ENCODE measurements at regions not wholly inside any gene's neighbourhood (a gene's known extent, or its start where the extent isn't known, plus 50 kb on each side); places are given as distances from the start of the nearest gene placed in this dataset.

DNA sequence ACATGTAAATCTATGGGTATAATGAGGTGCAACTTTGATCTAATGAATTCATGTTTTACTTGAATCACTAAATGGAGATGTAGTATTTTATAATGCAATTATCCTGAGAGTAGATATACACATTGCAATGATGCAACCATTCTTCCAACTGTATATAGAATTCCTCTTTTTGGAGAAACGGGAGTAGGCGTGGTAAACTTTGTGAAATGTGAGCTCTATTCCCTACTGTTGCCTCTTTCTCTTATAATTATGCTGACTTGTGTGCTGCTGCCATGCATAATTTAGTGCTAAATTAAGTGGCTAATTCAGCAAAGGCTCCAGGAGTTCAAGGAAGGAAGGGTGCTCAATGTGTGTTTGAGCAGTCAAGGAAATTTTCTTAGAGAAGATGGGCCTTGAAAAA lies 116.6 kb upstream of the SLC35B3 start:
- Histone ChIP-seq H3K4me3 (replicated peaks in 1 of 2; ENCODE audit: low read depth in 1 of 2, low read length in 2 of 2) (no peak overlapping the region), H3K9me2 (ENCODE audit: insufficient read depth) (no peaks in the 10 kb centered on the region), H3K27me3 (ENCODE audit: insufficient read depth, low read length) (no peaks in the 10 kb centered on the region), H4K20me1 (ENCODE audit: insufficient read depth) (no peaks in the 10 kb centered on the region), H3K9ac (ENCODE audit: low read length) (no peak overlapping the region), H3K4me2 (ENCODE audit: low read length) (no peak overlapping the region), H3K79me2 (ENCODE audit: insufficient read depth, low read length) (no peaks in the 10 kb centered on the region), H3K4me1 (ENCODE audit: control insufficient read depth in 1 of 2, insufficient read depth in 2 of 2, low read length in 2 of 2) (peaks cover 0 to 6% of the 10 kb centered on the region in 2 experiments; a peak in 1 of 4 replicates), H2AFZ (ENCODE audit: low read depth, low read length, poor library complexity, severe bottlenecking) (no peak overlapping the region), H3K9me3 (ENCODE audit: control insufficient read depth in 1 of 2, insufficient read depth in 1 of 2, low read depth in 1 of 2, low read length in 2 of 2) (no peaks in the 10 kb centered on the region), H3K36me3 (ENCODE audit: control insufficient read depth in 1 of 2, insufficient read depth in 2 of 2, low read length in 2 of 2) (no peaks in the 10 kb centered on the region), H3K27ac (ENCODE audit: low read depth, low read length) (no peak overlapping the region)
- ChIA-PET CTCF (no interaction called here), RAD21 (ENCODE audit: low non-redundant PET in 1 of 2, low total read pairs in 2 of 2, uncharacterized antibody in 2 of 2, unreplicated experiment in 2 of 2) (no interaction called here), POLR2A (no interaction called here)
- no peak for TF ChIP-seq RAD21 (IDR thresholded peaks at IDR 0.05; ENCODE audit: low read depth)
- no peak for TF ChIP-seq CEBPB (IDR thresholded peaks at IDR 0.05; ENCODE audit: low read depth)
- TF ChIP-seq ELF1 (IDR thresholded peaks at IDR 0.05; ENCODE audit: borderline replicate concordance, low read depth), result no peak
- no peak for TF ChIP-seq POLR2AphosphoS5 (IDR thresholded peaks at IDR 0.05; ENCODE audit: low read depth, low read length)
- no peak for TF ChIP-seq SIN3A (IDR thresholded peaks at IDR 0.05; ENCODE audit: low read depth)
- TF ChIP-seq CBX3 (IDR thresholded peaks at IDR 0.05; ENCODE audit: low read depth), result no peak
- TF ChIP-seq TCF7L2 (IDR thresholded peaks at IDR 0.05; ENCODE audit: borderline replicate concordance, extremely low read depth, insufficient read depth, insufficient read length), result no peak
- TF ChIP-seq, protein P1, sequence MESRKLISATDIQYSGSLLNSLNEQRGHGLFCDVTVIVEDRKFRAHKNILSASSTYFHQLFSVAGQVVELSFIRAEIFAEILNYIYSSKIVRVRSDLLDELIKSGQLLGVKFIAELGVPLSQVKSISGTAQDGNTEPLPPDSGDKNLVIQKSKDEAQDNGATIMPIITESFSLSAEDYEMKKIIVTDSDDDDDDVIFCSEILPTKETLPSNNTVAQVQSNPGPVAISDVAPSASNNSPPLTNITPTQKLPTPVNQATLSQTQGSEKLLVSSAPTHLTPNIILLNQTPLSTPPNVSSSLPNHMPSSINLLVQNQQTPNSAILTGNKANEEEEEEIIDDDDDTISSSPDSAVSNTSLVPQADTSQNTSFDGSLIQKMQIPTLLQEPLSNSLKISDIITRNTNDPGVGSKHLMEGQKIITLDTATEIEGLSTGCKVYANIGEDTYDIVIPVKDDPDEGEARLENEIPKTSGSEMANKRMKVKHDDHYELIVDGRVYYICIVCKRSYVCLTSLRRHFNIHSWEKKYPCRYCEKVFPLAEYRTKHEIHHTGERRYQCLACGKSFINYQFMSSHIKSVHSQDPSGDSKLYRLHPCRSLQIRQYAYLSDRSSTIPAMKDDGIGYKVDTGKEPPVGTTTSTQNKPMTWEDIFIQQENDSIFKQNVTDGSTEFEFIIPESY (IDR thresholded peaks at IDR 0.05; ENCODE audit: extremely low read depth, insufficient replicate concordance, low read length), result no peak
- TF ChIP-seq FOSL1 (IDR thresholded peaks at IDR 0.05; ENCODE audit: low read depth), result no peak
- no peak for TF ChIP-seq EGR1 (IDR thresholded peaks at IDR 0.05; ENCODE audit: low read depth)
- TF ChIP-seq, protein P2, sequence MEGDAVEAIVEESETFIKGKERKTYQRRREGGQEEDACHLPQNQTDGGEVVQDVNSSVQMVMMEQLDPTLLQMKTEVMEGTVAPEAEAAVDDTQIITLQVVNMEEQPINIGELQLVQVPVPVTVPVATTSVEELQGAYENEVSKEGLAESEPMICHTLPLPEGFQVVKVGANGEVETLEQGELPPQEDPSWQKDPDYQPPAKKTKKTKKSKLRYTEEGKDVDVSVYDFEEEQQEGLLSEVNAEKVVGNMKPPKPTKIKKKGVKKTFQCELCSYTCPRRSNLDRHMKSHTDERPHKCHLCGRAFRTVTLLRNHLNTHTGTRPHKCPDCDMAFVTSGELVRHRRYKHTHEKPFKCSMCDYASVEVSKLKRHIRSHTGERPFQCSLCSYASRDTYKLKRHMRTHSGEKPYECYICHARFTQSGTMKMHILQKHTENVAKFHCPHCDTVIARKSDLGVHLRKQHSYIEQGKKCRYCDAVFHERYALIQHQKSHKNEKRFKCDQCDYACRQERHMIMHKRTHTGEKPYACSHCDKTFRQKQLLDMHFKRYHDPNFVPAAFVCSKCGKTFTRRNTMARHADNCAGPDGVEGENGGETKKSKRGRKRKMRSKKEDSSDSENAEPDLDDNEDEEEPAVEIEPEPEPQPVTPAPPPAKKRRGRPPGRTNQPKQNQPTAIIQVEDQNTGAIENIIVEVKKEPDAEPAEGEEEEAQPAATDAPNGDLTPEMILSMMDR (IDR thresholded peaks at IDR 0.05 in 2 of 3, conservative IDR thresholded peaks at IDR 0.05 in 1 of 3; ENCODE audit: borderline replicate concordance in 1 of 3, insufficient read depth in 1 of 3, low read depth in 2 of 3, low read length in 2 of 3), result no peak
- no peak for TF ChIP-seq YY1 (IDR thresholded peaks at IDR 0.05; ENCODE audit: extremely low read depth, insufficient replicate concordance, low read depth, low read length)
- TF ChIP-seq ZFX (IDR thresholded peaks at IDR 0.05), result no peak
- no peak for TF ChIP-seq POLR2A (IDR thresholded peaks at IDR 0.05; ENCODE audit: borderline replicate concordance, extremely low read depth, insufficient read depth, insufficient read length)
- TF ChIP-seq JUND (IDR thresholded peaks at IDR 0.05), result no peak
- no peak for TF ChIP-seq EZH2 (IDR thresholded peaks at IDR 0.05)
- TF ChIP-seq SP1 (IDR thresholded peaks at IDR 0.05; ENCODE audit: low read depth), result no peak
- BruUV-seq (replicated peaks), result no TSS peak
- no peak for DNase-seq (ENCODE audit: low read depth, low spot score)
- ATAC-seq, result no peak
- intact Hi-C loops (cut with micrococcal nuclease), result no loop called here
